OCI-LY3 (cell line): ENCODE measurements at regions not wholly inside any gene's neighbourhood (a gene's known extent, or its start where the extent isn't known, plus 50 kb on each side); places are given as distances from the start of the nearest gene placed in this dataset.

Source experiments
- H2AFZ ChIP-seq: fragments of 200-600, 300-600 bp; shearing (Covaris generic); 2 replicates; pipeline ENCODE4 v1.6.0; 2014; ENCODE audit warnings: antibody characterized with exemption, low read depth, low read length
- H3K27ac ChIP-seq: fragments of 200-600, 300-600 bp; sonication (generic); 2 replicates; pipeline ENCODE4 v1.5.1; 2014; ENCODE audit warnings: mild to moderate bottlenecking, low read length, moderate library complexity, mixed read lengths
- H3K27me3 ChIP-seq: fragments of 200-600, 300-600 bp; sonication (generic); 2 replicates; pipeline ENCODE4 v1.6.1; 2014; ENCODE audit warnings: low read depth, low read length, mixed read lengths
- H3K36me3 ChIP-seq: fragments of 200-600, 300-600 bp; sonication (generic); replicated peaks from 2 replicates; pipeline ENCODE3; 2014; ENCODE audit warnings: low read depth, low read length, mixed read lengths
- H3K4me1 ChIP-seq: fragments of 300-600, 200-600 bp; sonication (generic); 2 replicates; pipeline ENCODE4 v1.6.1; 2014; ENCODE audit warnings: low read length, mixed read lengths
- H3K4me2 ChIP-seq: fragments of 200-600, 300-600 bp; sonication (generic); 2 replicates; pipeline ENCODE4 v1.6.1; 2014; ENCODE audit warnings: low read length, mixed read lengths
- H3K4me3 ChIP-seq: fragments of 300-600, 200-600 bp; sonication (generic); 2 replicates; pipeline ENCODE4 v1.5.1; 2014; ENCODE audit warnings: antibody characterized with exemption, mild to moderate bottlenecking, low read length, moderate library complexity
- H3K79me2 ChIP-seq: fragments of 300-600, 200-600 bp; shearing (Covaris generic); 2 replicates; pipeline ENCODE4 v1.6.1; 2014; ENCODE audit warnings: mild to moderate bottlenecking, low read length, mixed read lengths
- H3K9ac ChIP-seq: fragments of 300-600, 200-600 bp; shearing (Covaris generic); 2 replicates; pipeline ENCODE4 v1.6.0; 2014; ENCODE audit warnings: mild to moderate bottlenecking, low read length, moderate library complexity
- H3K9me3 ChIP-seq: fragments of 200-600, 300-600 bp; shearing (Covaris generic); 2 replicates; pipeline ENCODE4 v1.6.1; 2014; ENCODE audit warnings: low read length, mixed read lengths; ENCODE audit not compliant: insufficient read depth
- H4K20me1 ChIP-seq: fragments of 200-600, 300-600 bp; sonication (generic); 2 replicates; pipeline ENCODE4 v1.6.1; 2016; ENCODE audit warnings: low read length, mixed read lengths; ENCODE audit not compliant: insufficient read depth
- CTCF ChIP-seq: fragments of 200-600, 300-600 bp; sonication (generic); IDR thresholded peaks from 2 replicates; pipeline ENCODE4 v1.5.1; 2014; ENCODE audit warnings: antibody characterized with exemption, low read length, low read depth
- EZH2phosphoT487 ChIP-seq: fragments of 200-600 bp; shearing (Covaris generic); IDR thresholded peaks from 2 replicates; pipeline ENCODE4 v1.6.1; 2018; ENCODE audit warnings: antibody characterized with exemption, mixed run types, low read depth

GRCh38 chrX:82757614-82758013, 750.5 kb upstream of the POU3F4 start:
- Histone ChIP-seq H3K27ac (peak overlapping the region; percentile 80), H3K36me3 (no peaks in the 10 kb centered on the region), H3K4me2 (peak overlapping the region; percentile 73), H3K4me3 (peak overlapping the region; percentile 45), H2AFZ (no peak overlapping the region), H3K27me3 (no peaks in the 10 kb centered on the region), H3K9ac (peak overlapping the region; percentile 40), H4K20me1 (no peaks in the 10 kb centered on the region), H3K79me2 (no peaks in the 10 kb centered on the region), H3K4me1 (peaks cover 43% of the 10 kb centered on the region), H3K9me3 (no peaks in the 10 kb centered on the region)
- TF ChIP-seq CTCF = no peak

GRCh38 chrX:82764521-82764920, 743.6 kb upstream of the POU3F4 start:
- no peaks in the 10 kb centered on the region for H3K36me3 ChIP-seq
- H4K20me1 ChIP-seq = no peaks in the 10 kb centered on the region
- H3K4me3 ChIP-seq = no peak overlapping the region
- H3K79me2 ChIP-seq = no peaks in the 10 kb centered on the region
- H3K27me3 ChIP-seq = no peaks in the 10 kb centered on the region
- peaks cover 31% of the 10 kb centered on the region for H3K4me1 ChIP-seq
- peak overlapping the region; percentile 20 for H3K4me2 ChIP-seq
- no peak overlapping the region for H3K9ac ChIP-seq
- peak overlapping the region; percentile 69 for H3K27ac ChIP-seq
- H3K9me3 ChIP-seq = no peaks in the 10 kb centered on the region
- TF ChIP-seq CTCF (no peak), EZH2phosphoT487 (no peak)
- no peak overlapping the region for H2AFZ ChIP-seq

- Histone ChIP-seq H3K4me3 (no peak overlapping the region), H2AFZ (no peak overlapping the region), H3K27ac (peak overlapping the region; percentile 69), H3K9me3 (no peaks in the 10 kb centered on the region), H3K79me2 (no peaks in the 10 kb centered on the region), H3K4me1 (peaks cover 27% of the 10 kb centered on the region), H3K9ac (no peak overlapping the region), H3K27me3 (no peaks in the 10 kb centered on the region), H3K36me3 (no peaks in the 10 kb centered on the region), H3K4me2 (no peak overlapping the region), H4K20me1 (no peaks in the 10 kb centered on the region)
- TF ChIP-seq EZH2phosphoT487 = no peak
- no peak for TF ChIP-seq CTCF
These were observed 742.3 kb upstream of the POU3F4 start for GRCh38 chrX:82765811-82766210.

GRCh38 chrX:82775426-82775825, 732.7 kb upstream of the POU3F4 start:
- Histone ChIP-seq H3K36me3 (no peaks in the 10 kb centered on the region), H3K4me3 (no peak overlapping the region), H4K20me1 (no peaks in the 10 kb centered on the region), H3K9me3 (no peaks in the 10 kb centered on the region), H3K9ac (no peak overlapping the region), H2AFZ (no peak overlapping the region), H3K4me2 (no peak overlapping the region), H3K79me2 (no peaks in the 10 kb centered on the region), H3K27ac (no peak overlapping the region), H3K4me1 (no peaks in the 10 kb centered on the region), H3K27me3 (no peaks in the 10 kb centered on the region)
- TF ChIP-seq CTCF = no peak
- TF ChIP-seq EZH2phosphoT487 = no peak
